HepG2 (cell line): ENCODE measurements at regions not wholly inside any gene's neighbourhood (a gene's known extent, or its start where the extent isn't known, plus 50 kb on each side); places are given as distances from the start of the nearest gene placed in this dataset.

Source experiments
- ADNP ChIP-seq: sonication (generic); formaldehyde crosslinking; IDR thresholded peaks from 2 replicates; pipeline ENCODE4 v1.4.0; 2020; ENCODE audit warnings: missing genetic modification reagents
- AGO2 ChIP-seq: fragments of 200-400 bp; formaldehyde crosslinking; optimal IDR thresholded peaks from 2 replicates; pipeline ENCODE3; 2017; ENCODE audit warnings: mild to moderate bottlenecking, low read depth, low read length, moderate library complexity
- CTCF ChIP-seq: sonication (generic); formaldehyde crosslinking; IDR thresholded peaks from 2 replicates; pipeline ENCODE4 v1.5.0; 2020; ENCODE audit warnings: mild to moderate bottlenecking, missing genetic modification reagents, moderate library complexity
- FOXK2 ChIP-seq: fragments of 450-650 bp; IDR thresholded peaks from 2 replicates; pipeline ENCODE4 v1.6.1; 2016
- IKZF1 ChIP-seq: fragments of 450-650 bp; IDR thresholded peaks from 2 replicates; pipeline ENCODE4 v1.7.1; 2016
- NBN ChIP-seq: fragments of 450-650 bp; conservative IDR thresholded peaks from 2 replicates; pipeline ENCODE4 v1.6.1; 2017
- NFYC ChIP-seq: IDR thresholded peaks from 2 replicates; pipeline ENCODE4 v1.6.1; 2016; ENCODE audit warnings: missing genetic modification reagents, missing compliant biosample characterization
- SP1 ChIP-seq, 2 experiments: fragments of 450-650 bp in 1 of 2; sonication (generic) in 1 of 2; formaldehyde crosslinking in 1 of 2; IDR thresholded peaks; 2 replicates each; pipeline versions ENCODE4 v1.4.0 to v1.6.1; 2016 to 2020; ENCODE audit warnings: missing genetic modification reagents in 1 of 2
- ZNF644 ChIP-seq: IDR thresholded peaks from 2 replicates; pipeline ENCODE4 v1.6.1; 2016; ENCODE audit warnings: low read depth

GRCh38 chr7:79507131-79507530, 53.7 kb upstream of the MAGI2 start:
- TF ChIP-seq CTCF (CRISPR knock-in tag) (no peak), NBN (no peak), ZNF644 (CRISPR knock-in tag) (no peak), SP1 (IDR thresholded peaks at IDR 0.05) (no peak), SP1 (CRISPR knock-in tag; IDR thresholded peaks at IDR 0.05) (no peak), AGO2 (no peak), ADNP (CRISPR knock-in tag) (no peak), NFYC (CRISPR knock-in tag) (no peak), FOXK2 (no peak), IKZF1 (no peak)
